Neural crest cell (in vitro differentiated cells): ENCODE measurements at regions not wholly inside any gene's neighbourhood (a gene's known extent, or its start where the extent isn't known, plus 50 kb on each side); places are given as distances from the start of the nearest gene placed in this dataset.

Experiments used
- DNase-seq: peaks from one replicate; pipeline ENCODE4 v3.0.0; 2021; ENCODE audit warnings: low read depth, mixed read lengths, low spot score
- H3K27ac Mint-ChIP-seq: one replicate; pipeline ENCODE4 v1.8.0; 2021; ENCODE audit warnings: mild to moderate bottlenecking, mixed read lengths; ENCODE audit not compliant: unreplicated experiment
- H3K27me3 Mint-ChIP-seq: 2 replicates; pipeline ENCODE4 v1.8.0; 2021; ENCODE audit warnings: low read depth, mild to moderate bottlenecking, mixed read lengths
- H3K36me3 Mint-ChIP-seq: 2 replicates; pipeline ENCODE4 v1.8.0; 2021; ENCODE audit warnings: low read depth, mild to moderate bottlenecking, mixed read lengths
- H3K4me1 Mint-ChIP-seq: 2 replicates; pipeline ENCODE4 v1.8.0; 2021; ENCODE audit warnings: mixed read lengths
- H3K4me3 Mint-ChIP-seq: one replicate; pipeline ENCODE4 v1.8.0; 2021; ENCODE audit warnings: mild to moderate bottlenecking, mixed read lengths
- H3K9me3 Mint-ChIP-seq: 2 replicates; pipeline ENCODE4 v1.8.0; 2021; ENCODE audit warnings: mixed read lengths
- CTCF ChIP-seq: fragments of 200-600 bp; sonication (generic); conservative IDR thresholded peaks from 2 replicates; pipeline ENCODE4 v1.5.0; 2021; ENCODE audit warnings: antibody characterized with exemption, mild to moderate bottlenecking

GRCh38 chr4:148782284-148782683 is 340.1 kb upstream of the NR3C2 start:
- H3K27ac Mint-ChIP-seq = no peak overlapping the region
- no peak for TF ChIP-seq CTCF
- H3K27me3 Mint-ChIP-seq = peaks cover 4% of the 10 kb centered on the region
- H3K36me3 Mint-ChIP-seq = no peaks in the 10 kb centered on the region
- H3K4me1 Mint-ChIP-seq = no peaks in the 10 kb centered on the region
- H3K4me3 Mint-ChIP-seq = no peak overlapping the region
- H3K9me3 Mint-ChIP-seq = no peaks in the 10 kb centered on the region
- no peak for DNase-seq

GRCh38 chr4:148780426-148781005 is 338.3 kb upstream of the NR3C2 start:
- Mint-ChIP-seq H3K4me1 (no peaks in the 10 kb centered on the region), H3K9me3 (no peaks in the 10 kb centered on the region), H3K36me3 (no peaks in the 10 kb centered on the region), H3K27me3 (peaks cover 3% of the 10 kb centered on the region), H3K4me3 (no peak overlapping the region), H3K27ac (no peak overlapping the region)
- no peak for TF ChIP-seq CTCF
- no peak for DNase-seq

GRCh38 chr4:148779771-148780170 is 337.6 kb upstream of the NR3C2 start:
- no peaks in the 10 kb centered on the region for H3K4me1 Mint-ChIP-seq
- H3K9me3 Mint-ChIP-seq = no peaks in the 10 kb centered on the region
- no peaks in the 10 kb centered on the region for H3K36me3 Mint-ChIP-seq
- H3K27me3 Mint-ChIP-seq = no peaks in the 10 kb centered on the region
- H3K4me3 Mint-ChIP-seq = no peak overlapping the region
- DNase-seq = no peak
- no peak overlapping the region for H3K27ac Mint-ChIP-seq
- TF ChIP-seq CTCF = no peak

GRCh38 chr4:148778980-148779675 is 336.9 kb upstream of the NR3C2 start:
- no peaks in the 10 kb centered on the region for H3K9me3 Mint-ChIP-seq
- no peak for DNase-seq
- no peaks in the 10 kb centered on the region for H3K4me1 Mint-ChIP-seq
- H3K27me3 Mint-ChIP-seq = no peaks in the 10 kb centered on the region
- no peak for TF ChIP-seq CTCF
- no peaks in the 10 kb centered on the region for H3K36me3 Mint-ChIP-seq
- no peak overlapping the region for H3K27ac Mint-ChIP-seq
- H3K4me3 Mint-ChIP-seq = no peak overlapping the region

- Mint-ChIP-seq H3K27ac (no peak overlapping the region), H3K27me3 (no peaks in the 10 kb centered on the region), H3K4me1 (no peaks in the 10 kb centered on the region), H3K4me3 (no peak overlapping the region), H3K9me3 (no peaks in the 10 kb centered on the region), H3K36me3 (no peaks in the 10 kb centered on the region)
- TF ChIP-seq CTCF = no peak
- no peak for DNase-seq
These were observed 334.7 kb upstream of the NR3C2 start for GRCh38 chr4:148776941-148777340.
